ENCODE measurements at regions not wholly inside any gene's neighbourhood (a gene's known extent, or its start where the extent isn't known, plus 50 kb on each side); places are given as distances from the start of the nearest gene placed in this dataset.

DNA sequence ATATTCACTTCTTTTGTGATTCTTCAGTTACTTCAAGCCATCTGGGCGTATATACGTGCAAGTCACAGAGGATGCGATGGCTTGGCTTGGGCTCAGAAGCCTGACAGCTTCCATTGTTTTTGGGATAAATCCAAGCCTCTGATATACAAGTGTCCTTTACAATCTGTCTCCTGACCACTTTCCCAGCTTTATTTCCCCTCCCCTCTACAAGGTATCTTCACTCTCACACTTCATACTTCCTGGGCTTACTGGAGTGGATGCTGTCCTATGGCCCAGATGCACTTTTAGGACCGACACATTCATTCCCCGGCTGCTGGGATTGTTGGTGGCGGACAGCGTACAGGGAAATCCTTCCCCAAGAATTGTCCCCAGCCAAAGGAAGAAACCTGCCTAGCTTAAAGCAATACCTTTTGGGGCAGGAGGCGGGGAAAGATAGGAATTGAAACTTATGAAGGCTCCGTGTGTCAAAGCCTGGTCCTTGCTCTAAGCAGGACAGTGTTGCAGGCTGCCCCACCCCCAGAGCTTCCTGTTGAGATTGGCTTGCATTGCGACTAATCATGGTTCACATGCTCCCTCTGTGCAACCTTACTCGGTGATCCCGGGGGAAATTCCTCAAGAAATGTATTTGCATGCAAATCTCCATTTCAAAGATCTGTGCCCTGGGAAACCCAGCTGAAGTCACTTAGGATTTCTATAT is 802.9 kb upstream of the ID2 start:
- H3K4me3 ChIP-seq (ENCODE audit: low read depth, low read length) = no peak overlapping the region
- CTCF ChIA-PET = interaction anchor here (0.8 kb wide), 1 partner anchor 9 kb away, joined by 3 read pairs; no protein-coding TSS in a partner anchor
- POLR2A ChIA-PET = no interaction called here
- TF ChIP-seq, protein P1, sequence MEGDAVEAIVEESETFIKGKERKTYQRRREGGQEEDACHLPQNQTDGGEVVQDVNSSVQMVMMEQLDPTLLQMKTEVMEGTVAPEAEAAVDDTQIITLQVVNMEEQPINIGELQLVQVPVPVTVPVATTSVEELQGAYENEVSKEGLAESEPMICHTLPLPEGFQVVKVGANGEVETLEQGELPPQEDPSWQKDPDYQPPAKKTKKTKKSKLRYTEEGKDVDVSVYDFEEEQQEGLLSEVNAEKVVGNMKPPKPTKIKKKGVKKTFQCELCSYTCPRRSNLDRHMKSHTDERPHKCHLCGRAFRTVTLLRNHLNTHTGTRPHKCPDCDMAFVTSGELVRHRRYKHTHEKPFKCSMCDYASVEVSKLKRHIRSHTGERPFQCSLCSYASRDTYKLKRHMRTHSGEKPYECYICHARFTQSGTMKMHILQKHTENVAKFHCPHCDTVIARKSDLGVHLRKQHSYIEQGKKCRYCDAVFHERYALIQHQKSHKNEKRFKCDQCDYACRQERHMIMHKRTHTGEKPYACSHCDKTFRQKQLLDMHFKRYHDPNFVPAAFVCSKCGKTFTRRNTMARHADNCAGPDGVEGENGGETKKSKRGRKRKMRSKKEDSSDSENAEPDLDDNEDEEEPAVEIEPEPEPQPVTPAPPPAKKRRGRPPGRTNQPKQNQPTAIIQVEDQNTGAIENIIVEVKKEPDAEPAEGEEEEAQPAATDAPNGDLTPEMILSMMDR (IDR thresholded peaks at IDR 0.05; ENCODE audit: insufficient read depth, low read length, missing control alignments) = no peak
- DNase-seq (ENCODE audit: low read depth, low spot score) = no peak

DNA sequence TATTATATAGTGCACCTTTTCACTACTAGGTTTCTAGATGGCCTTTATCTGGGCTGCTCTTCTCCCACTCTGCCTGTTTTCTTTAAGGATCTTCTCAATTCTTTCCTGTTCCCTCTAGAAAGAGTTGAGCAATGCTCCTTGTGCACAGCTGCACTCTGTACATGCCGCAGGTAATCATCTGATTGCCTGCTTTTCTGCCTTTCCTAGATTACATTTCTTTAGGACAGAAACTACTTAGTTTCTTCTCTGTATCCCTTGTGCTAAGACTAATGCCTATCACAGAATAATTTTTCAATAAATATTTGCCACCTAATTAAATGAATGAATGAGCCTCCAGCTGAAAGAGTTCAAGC is 802.4 kb upstream of the ID2 start:
- POLR2A ChIA-PET = no interaction called here
- no peak overlapping the region for H3K4me3 ChIP-seq (ENCODE audit: low read depth, low read length)
- CTCF ChIA-PET = interaction anchor here (0.8 to 1.3 kb wide), 2 partner anchors 9 to 11 kb away, joined by 3 to 4 read pairs; no protein-coding TSS in a partner anchor
- no peak for DNase-seq (ENCODE audit: low read depth, low spot score)
- TF ChIP-seq, protein P1 (IDR thresholded peaks at IDR 0.05; ENCODE audit: insufficient read depth, low read length, missing control alignments) = no peak

DNA sequence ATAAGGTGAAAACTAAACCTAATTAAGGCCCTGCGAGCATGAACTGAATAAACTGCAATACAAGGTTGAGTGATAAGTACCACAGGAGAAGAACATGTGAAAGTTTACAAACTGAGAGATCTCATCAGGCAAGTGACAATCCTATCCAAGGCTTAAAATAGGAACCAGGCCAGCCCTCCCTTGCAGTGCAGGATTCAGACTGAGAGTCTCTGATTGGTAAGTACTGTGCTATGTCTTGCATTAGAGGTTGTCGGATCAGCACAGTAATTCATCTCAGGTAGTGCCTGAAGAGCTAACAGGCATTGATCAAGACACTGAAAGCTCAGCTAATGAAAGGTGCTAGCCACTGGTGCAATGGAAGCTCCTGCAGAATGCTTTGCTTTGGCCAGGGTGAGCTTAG is 801.7 kb upstream of the ID2 start:
- POLR2A ChIA-PET = no interaction called here

DNA sequence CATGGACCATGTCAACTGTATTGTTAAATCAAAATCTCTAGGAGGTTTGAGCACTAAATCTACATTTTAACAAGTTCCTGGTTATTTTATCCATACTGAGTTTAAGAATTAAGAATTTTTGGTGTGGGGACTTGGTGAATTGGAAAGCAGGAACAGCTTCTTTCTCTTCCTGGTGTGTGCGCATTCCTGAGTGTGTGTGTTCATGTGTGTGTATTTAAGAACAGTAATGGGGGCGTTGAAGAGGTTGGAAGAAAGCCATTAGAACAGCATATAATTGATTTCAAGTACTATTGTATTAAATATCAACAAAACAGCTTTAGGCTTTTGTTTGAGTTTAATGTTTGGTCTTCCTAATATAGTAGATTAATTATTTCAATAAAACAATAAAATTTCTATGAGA is 801.3 kb upstream of the ID2 start:
- TF ChIP-seq, protein P1 (IDR thresholded peaks at IDR 0.05; ENCODE audit: insufficient read depth, low read length, missing control alignments) = no peak
- ChIA-PET CTCF (interaction anchor here (0.7 to 1.3 kb wide), 4 partner anchors 10 to 21 kb away, joined by 3 to 4 read pairs (median 4); no protein-coding TSS in a partner anchor), POLR2A (no interaction called here)
- no peak for DNase-seq (ENCODE audit: low read depth, low spot score)
- no peak overlapping the region for H3K4me3 ChIP-seq (ENCODE audit: low read depth, low read length)

More for the DNA sequence above, 801.7 kb upstream of the ID2 start:
- CTCF ChIA-PET = interaction anchor here (0.7 to 1.3 kb wide), 4 partner anchors 8 to 21 kb away, joined by 3 to 4 read pairs (median 4); no protein-coding TSS in a partner anchor
- DNase-seq (ENCODE audit: low read depth, low spot score) = no peak
- TF ChIP-seq, protein P1 (IDR thresholded peaks at IDR 0.05; ENCODE audit: insufficient read depth, low read length, missing control alignments) = no peak
- H3K4me3 ChIP-seq (ENCODE audit: low read depth, low read length) = no peak overlapping the region

DNA sequence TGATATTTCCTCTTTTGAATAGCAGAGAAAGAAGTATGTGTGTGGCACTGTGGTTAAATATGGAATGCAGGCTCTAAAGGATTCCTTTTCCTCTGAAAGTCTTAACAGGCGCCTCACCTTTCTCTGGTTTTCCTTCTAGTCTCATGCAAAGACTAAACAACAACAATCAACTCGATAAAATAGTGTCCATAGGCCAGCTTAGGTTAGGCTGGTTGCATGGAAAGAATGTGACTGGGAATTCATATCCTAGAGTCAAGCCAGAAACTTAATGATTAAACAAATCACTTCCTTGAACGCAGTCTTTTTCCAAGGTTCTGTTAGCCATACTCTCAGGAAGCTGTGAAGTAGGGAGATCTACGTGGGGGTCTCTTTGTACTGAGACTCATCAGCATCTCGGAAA is 800.8 kb upstream of the ID2 start:
- TF ChIP-seq, protein P1 (IDR thresholded peaks at IDR 0.05; ENCODE audit: insufficient read depth, low read length, missing control alignments) = no peak
- CTCF ChIA-PET = interaction anchor here (1.0 kb wide), 2 partner anchors 19 to 21 kb away, joined by 3 read pairs; no protein-coding TSS in a partner anchor
- POLR2A ChIA-PET = no interaction called here
- DNase-seq (ENCODE audit: low read depth, low spot score) = no peak
- H3K4me3 ChIP-seq (ENCODE audit: low read depth, low read length) = no peak overlapping the region

DNA sequence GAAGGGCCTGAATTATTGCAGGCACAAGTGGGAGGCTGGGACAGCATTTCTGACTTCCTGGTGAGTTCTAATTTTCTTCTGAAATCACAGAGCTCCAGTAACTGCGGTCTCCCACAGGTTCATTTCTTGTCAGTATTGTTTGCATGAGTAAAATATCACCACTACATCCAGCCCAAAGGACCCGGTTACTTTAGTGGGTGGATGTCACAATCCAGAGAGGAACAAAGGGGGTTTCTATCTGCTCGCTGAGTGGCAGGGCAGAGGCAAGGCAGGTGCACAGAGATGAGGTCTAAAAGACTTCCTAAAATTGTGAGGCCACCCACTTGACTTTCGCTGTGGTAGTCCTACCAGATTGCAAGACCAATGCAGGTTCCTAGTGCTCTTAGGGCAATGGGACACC is 800.4 kb upstream of the ID2 start:
- DNase-seq (ENCODE audit: low read depth, low spot score) = no peak
- no peak overlapping the region for H3K4me3 ChIP-seq (ENCODE audit: low read depth, low read length)
- TF ChIP-seq, protein P1 (IDR thresholded peaks at IDR 0.05; ENCODE audit: insufficient read depth, low read length, missing control alignments) = no peak
- ChIA-PET POLR2A (no interaction called here), CTCF (interaction anchor here (1.0 kb wide), 1 partner anchor 20 kb away, joined by 3 read pairs; no protein-coding TSS in a partner anchor)
